MM.1S (cell line): ENCODE measurements at regions not wholly inside any gene's neighbourhood (a gene's known extent, or its start where the extent isn't known, plus 50 kb on each side); places are given as distances from the start of the nearest gene placed in this dataset.

Experiments used
- EZH2 ChIP-seq: fragments of 300-600 bp; sonication (generic); optimal IDR thresholded peaks from 2 replicates; pipeline ENCODE3; 2017; ENCODE audit warnings: low read depth, mild to moderate bottlenecking, antibody characterized with exemption, low read length, mixed read lengths
- EZH2phosphoT487 ChIP-seq: fragments of 300-600 bp; sonication (generic); IDR thresholded peaks from 2 replicates; pipeline ENCODE4 v1.6.1; 2018; ENCODE audit warnings: antibody characterized with exemption, low read length
- TF ChIP-seq, protein P1 (sequence below): fragments of 300-600 bp; sonication (generic); IDR thresholded peaks from 2 replicates; pipeline ENCODE4 v1.5.1; 2016; ENCODE audit warnings: antibody characterized with exemption, low read length, mixed read lengths

DNA sequence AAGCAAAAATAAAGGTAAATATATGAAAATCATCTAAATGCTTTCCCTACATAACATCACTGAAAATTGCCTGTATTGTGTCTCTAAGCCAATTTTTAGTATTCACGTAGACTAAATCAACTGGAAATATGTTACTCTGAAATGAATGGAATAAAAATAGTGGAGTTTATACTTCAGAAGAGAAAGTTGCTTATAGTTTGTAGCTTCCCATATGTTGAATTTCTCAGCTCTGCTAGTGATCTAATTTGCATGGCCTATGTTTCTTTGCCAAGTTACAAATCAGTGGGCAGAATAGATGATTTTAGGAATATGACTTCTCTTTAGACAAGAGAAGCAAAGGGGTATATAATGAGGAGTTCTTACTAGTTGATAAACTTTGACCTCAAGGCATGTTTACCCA, 850.2 kb downstream of the OLFM4 start:
- TF ChIP-seq EZH2 (no peak), EZH2phosphoT487 (no peak)
- TF ChIP-seq, protein P1, sequence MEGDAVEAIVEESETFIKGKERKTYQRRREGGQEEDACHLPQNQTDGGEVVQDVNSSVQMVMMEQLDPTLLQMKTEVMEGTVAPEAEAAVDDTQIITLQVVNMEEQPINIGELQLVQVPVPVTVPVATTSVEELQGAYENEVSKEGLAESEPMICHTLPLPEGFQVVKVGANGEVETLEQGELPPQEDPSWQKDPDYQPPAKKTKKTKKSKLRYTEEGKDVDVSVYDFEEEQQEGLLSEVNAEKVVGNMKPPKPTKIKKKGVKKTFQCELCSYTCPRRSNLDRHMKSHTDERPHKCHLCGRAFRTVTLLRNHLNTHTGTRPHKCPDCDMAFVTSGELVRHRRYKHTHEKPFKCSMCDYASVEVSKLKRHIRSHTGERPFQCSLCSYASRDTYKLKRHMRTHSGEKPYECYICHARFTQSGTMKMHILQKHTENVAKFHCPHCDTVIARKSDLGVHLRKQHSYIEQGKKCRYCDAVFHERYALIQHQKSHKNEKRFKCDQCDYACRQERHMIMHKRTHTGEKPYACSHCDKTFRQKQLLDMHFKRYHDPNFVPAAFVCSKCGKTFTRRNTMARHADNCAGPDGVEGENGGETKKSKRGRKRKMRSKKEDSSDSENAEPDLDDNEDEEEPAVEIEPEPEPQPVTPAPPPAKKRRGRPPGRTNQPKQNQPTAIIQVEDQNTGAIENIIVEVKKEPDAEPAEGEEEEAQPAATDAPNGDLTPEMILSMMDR: no peak
